ENCODE measurements at regions not wholly inside any gene's neighbourhood (a gene's known extent, or its start where the extent isn't known, plus 50 kb on each side); places are given as distances from the start of the nearest gene placed in this dataset.
"Not testable (repeated sequence)": the region's sequence is repeated elsewhere in the genome, so short reads cannot be mapped to it uniquely, and the experiment has no call there.

DNA sequence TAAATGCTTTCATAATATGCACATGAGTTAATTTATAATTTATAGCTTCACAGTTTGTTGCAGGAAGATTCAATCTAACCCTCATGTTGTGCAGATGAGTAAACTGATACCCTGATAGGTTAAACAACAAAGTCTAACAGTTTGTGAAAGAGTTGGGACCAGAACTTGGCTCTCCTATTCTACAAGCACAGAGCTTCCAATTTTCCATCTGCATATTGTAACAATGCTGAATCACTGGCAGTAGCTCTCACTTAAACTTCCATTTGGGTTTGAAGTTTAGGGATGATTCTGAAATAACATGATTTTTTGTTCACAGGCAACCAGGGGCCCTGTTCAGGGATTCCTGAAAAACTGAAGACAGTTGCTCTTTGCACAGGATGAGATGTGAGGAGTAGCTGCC, 179.3 kb downstream of the XPNPEP1 start:
- no peaks in the 10 kb centered on the region for H3K4me1 Mint-ChIP-seq

DNA sequence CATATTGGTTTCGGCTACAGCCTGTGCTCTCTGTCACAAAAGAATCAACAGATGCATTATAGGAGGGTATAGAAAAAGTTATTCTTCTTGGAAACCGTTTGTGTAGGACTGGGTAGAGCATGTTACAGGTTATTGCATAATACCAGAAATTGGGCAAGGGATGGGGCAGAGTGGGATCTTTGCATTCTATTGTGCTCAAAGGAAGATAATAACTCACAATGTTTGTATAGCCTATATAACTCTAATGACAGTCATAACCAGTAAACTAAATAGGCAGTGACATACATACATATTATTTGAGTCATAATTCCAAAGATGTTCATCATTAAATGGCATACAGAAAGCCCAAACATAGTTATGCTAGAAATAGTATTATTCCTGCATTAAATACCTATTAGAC, 179.7 kb downstream of the XPNPEP1 start:
- peaks cover 3% of the 10 kb centered on the region for H3K27me3 Mint-ChIP-seq
- POLR2A ChIA-PET = no interaction called here
- no peaks in the 10 kb centered on the region for H3K9me3 Mint-ChIP-seq
- no peaks in the 10 kb centered on the region for H3K36me3 Mint-ChIP-seq
- H3K4me1 Mint-ChIP-seq = no peaks in the 10 kb centered on the region
- H3K27ac Mint-ChIP-seq = no peak overlapping the region
- ATAC-seq (ENCODE audit: low read depth) = no peak
- H3K4me3 Mint-ChIP-seq = no peak overlapping the region
- DNase-seq = no peak

More for the DNA sequence above, 179.3 kb downstream of the XPNPEP1 start:
- no peaks in the 10 kb centered on the region for H3K36me3 Mint-ChIP-seq
- no peak for DNase-seq
- H3K4me3 Mint-ChIP-seq = no peak overlapping the region
- H3K9me3 Mint-ChIP-seq = no peaks in the 10 kb centered on the region
- no peak overlapping the region for H3K27ac Mint-ChIP-seq
- ATAC-seq (ENCODE audit: low read depth) = no peak
- peaks cover 3% of the 10 kb centered on the region for H3K27me3 Mint-ChIP-seq
- POLR2A ChIA-PET = no interaction called here

DNA sequence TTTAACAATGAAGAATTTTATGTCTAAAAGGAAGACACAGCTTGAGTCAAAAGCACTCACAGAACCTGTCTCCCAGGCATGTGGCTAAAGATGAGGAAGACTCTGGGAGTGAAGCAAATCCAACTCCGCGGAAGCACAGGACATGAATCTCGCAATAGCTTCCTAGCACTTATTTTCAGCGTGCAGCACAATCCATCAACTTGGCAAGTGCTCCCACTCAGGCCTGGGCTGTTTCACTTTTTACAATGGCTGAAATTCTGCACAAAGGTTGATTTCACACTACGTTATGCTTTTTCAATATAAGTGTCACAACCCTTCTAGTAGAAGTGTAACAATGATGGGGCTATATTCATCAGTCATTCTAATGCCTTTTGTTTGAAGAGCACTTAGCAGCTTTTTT, 180.2 kb downstream of the XPNPEP1 start:
- no peak overlapping the region for H3K27ac Mint-ChIP-seq
- no peaks in the 10 kb centered on the region for H3K36me3 Mint-ChIP-seq
- POLR2A ChIA-PET = no interaction called here
- no peaks in the 10 kb centered on the region for H3K9me3 Mint-ChIP-seq
- H3K27me3 Mint-ChIP-seq = peaks cover 3% of the 10 kb centered on the region
- no peak for ATAC-seq (ENCODE audit: low read depth)
- DNase-seq = no peak
- no peak overlapping the region for H3K4me3 Mint-ChIP-seq
- no peaks in the 10 kb centered on the region for H3K4me1 Mint-ChIP-seq

DNA sequence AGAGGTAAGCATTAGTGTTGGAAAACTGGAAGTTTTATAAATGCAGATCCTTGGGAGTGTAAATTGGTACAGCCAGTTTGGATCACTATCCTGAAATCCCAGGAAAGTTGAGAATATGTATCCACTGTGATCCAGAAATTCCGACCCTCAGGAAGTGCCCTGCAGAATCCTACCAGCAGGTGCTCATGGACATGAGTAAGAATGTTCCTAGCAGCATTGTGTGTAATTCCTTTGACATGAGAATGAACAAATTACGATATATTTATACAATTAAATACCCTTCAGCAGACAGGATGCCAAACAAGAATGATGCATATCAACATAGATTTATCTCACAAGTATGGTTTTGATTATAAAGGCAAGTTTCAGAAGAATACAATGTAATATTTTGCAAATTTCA, 181.6 kb downstream of the XPNPEP1 start:
- POLR2A ChIA-PET = no interaction called here
- no peak overlapping the region for H3K4me3 Mint-ChIP-seq
- peaks cover 3% of the 10 kb centered on the region for H3K27me3 Mint-ChIP-seq
- no peak overlapping the region for H3K27ac Mint-ChIP-seq
- H3K36me3 Mint-ChIP-seq = no peaks in the 10 kb centered on the region
- H3K4me1 Mint-ChIP-seq = no peaks in the 10 kb centered on the region
- ATAC-seq (ENCODE audit: low read depth) (no peak), DNase-seq (no peak)
- H3K9me3 Mint-ChIP-seq = no peaks in the 10 kb centered on the region

DNA sequence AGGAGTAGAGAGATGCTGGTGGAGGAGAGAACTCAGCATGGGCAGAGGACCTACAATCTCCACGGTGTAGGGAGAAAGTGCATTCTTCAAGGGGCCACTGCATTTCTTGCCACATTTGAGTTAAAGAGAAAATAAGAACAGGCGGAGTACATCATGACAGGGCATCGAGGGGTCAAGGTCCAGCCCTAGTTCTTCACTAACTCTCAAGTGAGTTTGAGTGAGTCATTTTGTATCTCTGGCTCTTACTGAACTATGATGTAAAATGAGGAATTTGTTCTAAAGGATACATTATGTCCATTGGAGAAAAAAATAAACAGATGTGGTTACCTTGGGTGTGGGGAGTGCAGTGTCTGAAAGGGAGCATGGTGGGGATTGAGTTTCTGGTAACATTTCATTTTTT, 182.9 kb downstream of the XPNPEP1 start:
- H3K27me3 Mint-ChIP-seq = peaks cover 3% of the 10 kb centered on the region
- H3K4me1 Mint-ChIP-seq = no peaks in the 10 kb centered on the region
- no peak overlapping the region for H3K27ac Mint-ChIP-seq
- POLR2A ChIA-PET = no interaction called here
- no peaks in the 10 kb centered on the region for H3K36me3 Mint-ChIP-seq
- H3K9me3 Mint-ChIP-seq = no peaks in the 10 kb centered on the region
- ATAC-seq (ENCODE audit: low read depth) (no peak), DNase-seq (no peak)
- no peak overlapping the region for H3K4me3 Mint-ChIP-seq

DNA sequence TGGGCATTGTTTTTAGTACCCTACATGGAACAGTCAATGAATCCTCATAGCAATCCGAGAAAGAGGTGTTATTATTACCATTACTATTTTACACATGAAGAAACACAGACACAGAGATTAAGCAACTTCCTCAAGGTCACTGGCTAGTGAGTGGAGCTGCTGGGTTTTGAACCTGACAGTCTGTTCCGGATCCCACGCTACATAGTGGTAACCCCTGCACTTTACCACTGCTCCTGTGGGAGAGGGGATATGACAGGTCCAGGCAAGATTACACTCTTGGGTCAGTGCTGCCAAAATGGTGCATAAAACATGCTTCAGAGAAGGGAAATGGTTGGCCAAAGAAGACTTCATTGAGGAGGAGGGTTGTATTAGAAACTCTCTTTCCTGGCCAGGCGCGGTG, 185.7 kb downstream of the XPNPEP1 start:
- POLR2A ChIA-PET = no interaction called here
- H3K9me3 Mint-ChIP-seq = no peaks in the 10 kb centered on the region
- peaks cover 2% of the 10 kb centered on the region for H3K27me3 Mint-ChIP-seq
- no peak overlapping the region for H3K4me3 Mint-ChIP-seq
- no peaks in the 10 kb centered on the region for H3K4me1 Mint-ChIP-seq
- DNase-seq = no peak
- H3K36me3 Mint-ChIP-seq = no peaks in the 10 kb centered on the region
- H3K27ac Mint-ChIP-seq = no peak overlapping the region
- ATAC-seq (ENCODE audit: low read depth) = no peak

DNA sequence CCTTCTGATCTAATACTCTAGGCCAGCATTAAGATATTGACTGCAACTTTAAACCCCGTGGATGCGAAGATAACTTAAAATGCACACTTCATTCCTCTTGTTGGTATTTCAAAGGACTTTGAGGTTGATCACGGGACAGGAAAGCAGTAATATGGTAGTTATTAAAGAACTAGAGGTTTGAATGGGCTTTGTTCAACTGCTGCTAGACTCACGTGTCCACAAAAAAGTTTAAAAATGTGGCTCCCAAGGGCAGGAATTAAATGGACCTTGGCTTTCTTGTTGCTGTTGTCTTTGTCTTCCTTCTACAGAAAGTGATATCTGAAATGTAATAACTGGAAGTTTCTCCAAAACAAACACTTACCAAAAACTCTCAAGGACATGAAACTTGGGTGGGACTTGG, 186.3 kb downstream of the XPNPEP1 start:
- no peak for ATAC-seq (ENCODE audit: low read depth)
- Mint-ChIP-seq H3K4me3 (no peak overlapping the region), H3K9me3 (no peaks in the 10 kb centered on the region), H3K27me3 (peaks cover 2% of the 10 kb centered on the region), H3K27ac (no peak overlapping the region), H3K4me1 (no peaks in the 10 kb centered on the region), H3K36me3 (no peaks in the 10 kb centered on the region)
- POLR2A ChIA-PET = no interaction called here
- DNase-seq = no peak

DNA sequence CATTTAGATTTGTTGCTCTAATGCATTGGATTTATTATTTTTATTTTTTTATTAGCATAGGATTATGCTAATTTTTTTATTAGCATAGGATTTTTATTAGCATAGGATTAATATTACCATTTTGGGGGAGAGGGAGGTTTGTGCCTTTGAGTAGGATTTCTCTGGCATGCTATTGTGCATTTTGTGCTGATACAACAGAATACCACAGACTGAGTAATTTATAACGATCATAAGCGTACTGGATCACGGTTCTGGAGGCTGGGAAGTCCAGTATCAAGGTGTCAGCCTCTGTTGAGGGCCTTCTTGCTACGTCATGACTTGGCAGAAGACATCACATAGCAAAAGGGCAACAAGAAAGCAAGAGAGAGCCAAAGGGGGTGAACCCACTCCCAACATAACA, 187.5 kb downstream of the XPNPEP1 start:
- Mint-ChIP-seq H3K9me3 (no peaks in the 10 kb centered on the region), H3K36me3 (no peaks in the 10 kb centered on the region), H3K4me3 (no peak overlapping the region), H3K4me1 (no peaks in the 10 kb centered on the region), H3K27me3 (peaks cover 2% of the 10 kb centered on the region), H3K27ac (no peak overlapping the region)
- DNase-seq (no peak), ATAC-seq (ENCODE audit: low read depth) (no peak)
- POLR2A ChIA-PET = no interaction called here

DNA sequence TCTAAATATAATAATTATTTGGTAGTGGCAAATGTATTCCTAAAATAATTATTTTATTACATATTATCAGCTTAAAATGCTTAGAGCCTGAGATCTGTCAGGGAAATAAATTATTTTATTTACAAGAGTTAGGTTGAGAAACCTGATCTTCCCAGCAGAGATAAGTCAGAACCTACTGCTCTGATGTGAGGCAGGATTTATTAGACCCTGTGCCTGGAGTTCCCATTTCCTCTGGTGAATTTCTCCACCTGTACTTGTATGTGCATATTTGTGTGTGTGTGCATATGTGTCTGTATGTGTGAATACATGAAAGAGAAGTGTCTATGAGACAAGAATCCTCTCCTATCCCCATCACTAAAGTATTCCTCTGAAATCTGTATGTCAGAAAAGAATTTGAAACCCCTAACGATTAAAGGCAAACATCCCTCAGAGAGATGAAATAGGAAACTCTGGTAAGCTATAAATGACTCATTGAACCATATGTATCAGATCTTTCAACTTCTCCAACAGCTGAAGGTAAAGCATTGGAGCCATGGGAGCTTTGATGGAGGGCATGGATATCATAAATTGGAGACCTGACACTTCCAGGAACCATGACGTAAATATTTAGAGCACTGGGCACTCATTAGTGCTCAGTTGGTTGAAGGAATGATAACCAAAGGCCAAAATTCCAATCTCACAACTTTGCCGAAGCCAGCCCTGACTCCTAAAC, 190.9 kb downstream of the XPNPEP1 start:
- H3K9me3 Mint-ChIP-seq = no peaks in the 10 kb centered on the region
- DNase-seq = no peak
- H3K36me3 Mint-ChIP-seq = no peaks in the 10 kb centered on the region
- ATAC-seq (ENCODE audit: low read depth) = no peak
- no peaks in the 10 kb centered on the region for H3K4me1 Mint-ChIP-seq
- H3K4me3 Mint-ChIP-seq = no peak overlapping the region
- H3K27me3 Mint-ChIP-seq = peaks cover 2% of the 10 kb centered on the region
- POLR2A ChIA-PET = no interaction called here
- no peak overlapping the region for H3K27ac Mint-ChIP-seq

DNA sequence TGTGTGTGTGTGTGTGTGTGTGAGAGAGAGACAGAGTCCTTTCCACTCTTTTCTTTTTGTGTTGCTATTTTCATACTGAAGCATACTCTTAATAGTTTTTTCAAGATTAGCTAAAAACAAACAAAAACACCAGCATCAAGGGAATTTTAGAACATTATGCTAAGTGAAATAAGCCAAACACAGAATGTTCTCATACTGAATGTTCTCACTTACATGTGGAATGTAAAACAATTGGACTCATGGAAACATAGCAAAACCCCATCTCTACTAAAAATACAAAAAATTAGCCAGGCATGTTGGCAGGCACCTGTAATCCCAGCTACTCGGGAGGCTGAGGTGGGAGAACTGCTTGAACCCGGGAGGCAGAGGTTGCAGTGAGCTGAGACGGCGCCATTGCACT, 193.4 kb downstream of the XPNPEP1 start:
- not testable (repeated sequence) for H3K36me3 Mint-ChIP-seq

DNA sequence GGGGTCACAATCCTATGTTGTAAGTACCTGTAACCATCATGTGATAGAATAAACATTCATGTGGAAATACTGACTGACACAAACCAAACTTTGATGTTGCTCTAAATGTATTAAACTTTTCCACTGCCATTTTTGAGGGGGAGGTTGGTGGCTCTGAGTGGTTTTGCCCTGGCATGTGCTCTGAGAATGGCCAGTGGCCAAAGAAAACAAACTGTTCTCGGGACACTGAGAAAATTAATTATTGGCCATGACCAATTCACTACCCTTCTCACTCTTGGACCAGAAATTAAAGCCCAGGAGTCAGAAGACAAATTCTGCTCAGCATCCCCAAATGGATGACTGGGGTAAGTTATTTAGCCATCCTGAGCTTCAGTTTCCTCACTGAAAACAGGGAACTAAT, 195.9 kb downstream of the XPNPEP1 start:
- H3K27me3 Mint-ChIP-seq = no peaks in the 10 kb centered on the region
- no peak for DNase-seq
- H3K27ac Mint-ChIP-seq = no peak overlapping the region
- no peaks in the 10 kb centered on the region for H3K9me3 Mint-ChIP-seq
- H3K4me1 Mint-ChIP-seq = no peaks in the 10 kb centered on the region
- POLR2A ChIA-PET = no interaction called here
- no peaks in the 10 kb centered on the region for H3K36me3 Mint-ChIP-seq
- no peak overlapping the region for H3K4me3 Mint-ChIP-seq
- ATAC-seq (ENCODE audit: low read depth) = no peak

More for the DNA sequence above, 193.4 kb downstream of the XPNPEP1 start:
- POLR2A ChIA-PET; DNase-seq; ATAC-seq (ENCODE audit: low read depth); H3K27me3 Mint-ChIP-seq; H3K9me3 Mint-ChIP-seq; H3K27ac Mint-ChIP-seq; H3K4me1 Mint-ChIP-seq; H3K4me3 Mint-ChIP-seq: not testable (repeated sequence)

DNA sequence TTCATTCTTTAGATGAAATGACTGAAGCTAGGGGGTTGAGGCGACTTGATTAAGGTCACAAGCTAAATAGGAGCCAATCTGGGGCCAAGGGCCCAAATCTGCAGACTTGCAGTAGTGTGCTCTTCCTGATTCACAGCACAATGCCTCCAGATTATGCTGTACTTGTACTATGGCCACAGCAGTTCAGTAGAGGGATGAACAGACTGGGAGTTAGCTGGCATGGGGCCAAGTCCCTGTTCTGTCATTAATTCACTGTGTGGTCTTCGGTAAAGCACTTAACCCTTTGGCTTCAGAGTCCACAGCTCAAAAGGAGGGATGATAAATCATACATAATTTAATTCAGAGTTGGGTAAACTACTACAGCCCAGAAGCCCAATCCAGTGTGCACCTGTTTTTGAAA, 196.8 kb downstream of the XPNPEP1 start:
- H3K4me3 Mint-ChIP-seq = no peak overlapping the region
- DNase-seq = no peak
- H3K4me1 Mint-ChIP-seq = no peaks in the 10 kb centered on the region
- no peaks in the 10 kb centered on the region for H3K9me3 Mint-ChIP-seq
- H3K27ac Mint-ChIP-seq = no peak overlapping the region
- no peak for ATAC-seq (ENCODE audit: low read depth)
- H3K36me3 Mint-ChIP-seq = no peaks in the 10 kb centered on the region
- no peaks in the 10 kb centered on the region for H3K27me3 Mint-ChIP-seq
- POLR2A ChIA-PET = no interaction called here

DNA sequence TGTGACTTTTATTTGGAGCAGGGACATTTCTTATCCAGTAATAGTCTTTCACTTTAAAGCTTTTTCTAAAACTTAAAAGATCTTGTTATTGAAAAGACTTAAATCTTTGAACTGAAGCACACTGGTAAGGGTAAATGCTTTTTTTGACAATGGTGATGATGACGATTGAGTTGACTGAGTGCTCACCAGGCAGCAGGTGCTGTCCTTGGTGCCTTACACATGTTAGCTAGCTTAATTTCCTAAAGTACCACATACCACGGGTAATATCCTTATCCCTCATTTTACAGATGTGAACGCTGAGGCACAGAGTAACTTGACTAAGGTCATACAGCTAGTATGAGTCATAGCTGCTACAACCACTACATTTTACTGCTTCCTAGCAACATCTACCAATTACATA, 200.0 kb downstream of the XPNPEP1 start:
- H3K27me3 Mint-ChIP-seq = no peaks in the 10 kb centered on the region
- POLR2A ChIA-PET = no interaction called here
- H3K36me3 Mint-ChIP-seq = no peaks in the 10 kb centered on the region
- no peaks in the 10 kb centered on the region for H3K9me3 Mint-ChIP-seq
- DNase-seq = no peak
- H3K4me3 Mint-ChIP-seq = no peak overlapping the region
- no peaks in the 10 kb centered on the region for H3K4me1 Mint-ChIP-seq
- ATAC-seq (ENCODE audit: low read depth) = no peak
- no peak overlapping the region for H3K27ac Mint-ChIP-seq

DNA sequence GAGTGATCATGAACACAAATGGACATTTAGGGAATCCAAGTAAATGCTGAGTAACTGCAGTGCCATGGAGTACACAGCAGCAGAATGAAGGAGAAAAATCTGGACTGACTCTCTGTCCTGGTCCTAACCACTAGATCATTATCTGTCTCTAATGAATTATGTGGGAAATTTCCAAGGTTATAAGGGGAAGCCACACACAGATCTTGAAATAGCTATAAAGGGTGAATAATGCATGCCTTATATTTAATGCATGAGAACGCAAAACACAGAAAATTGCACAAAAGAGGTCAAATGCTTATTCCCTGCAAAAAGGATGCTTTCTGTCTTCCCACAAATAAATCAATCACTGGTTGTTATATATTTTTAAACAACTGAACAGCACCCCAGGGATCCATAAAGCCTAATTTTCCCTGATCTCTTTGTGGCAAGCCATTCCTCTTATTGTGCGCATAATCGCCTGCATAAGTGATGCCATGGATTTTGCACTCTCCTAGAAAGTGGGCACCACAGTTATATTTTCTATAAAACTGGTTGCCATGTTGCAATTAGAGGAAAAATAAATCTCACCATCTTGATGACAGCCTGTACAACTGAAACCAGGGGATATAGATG, 201.8 kb downstream of the XPNPEP1 start:
- Mint-ChIP-seq H3K27me3 (no peaks in the 10 kb centered on the region), H3K4me1 (no peaks in the 10 kb centered on the region), H3K4me3 (no peak overlapping the region), H3K27ac (no peak overlapping the region), H3K9me3 (no peaks in the 10 kb centered on the region), H3K36me3 (no peaks in the 10 kb centered on the region)
- no peak for ATAC-seq (ENCODE audit: low read depth)
- POLR2A ChIA-PET = no interaction called here
- no peak for DNase-seq

Data from activated naive CD8-positive, alpha-beta T cell treated with anti-CD3 and anti-CD28 coated beads, Interleukin-2, amount 10 ng/mL, durations not matched to agents 7 days and 5 days (primary cell).